Suppressor macrophage treated with lipopolysaccharide for 1 hour (primary cell): ENCODE measurements at regions not wholly inside any gene's neighbourhood (a gene's known extent, or its start where the extent isn't known, plus 50 kb on each side); places are given as distances from the start of the nearest gene placed in this dataset.
"Not testable (repeated sequence)": the region's sequence is repeated elsewhere in the genome, so short reads cannot be mapped to it uniquely, and the experiment has no call there.

Experiments
- DNase-seq, 3 donors: peaks; one replicate each; pipeline ENCODE4 v3.0.0-alpha.2; 2020 to 2022

GRCh38 chr5:52024359-52024758, 641.1 kb downstream of the ISL1 start:
- no peak for DNase-seq

- DNase-seq: not testable (repeated sequence)
Measured at GRCh38 chr5:52029836-52030235, 646.6 kb downstream of the ISL1 start.

GRCh38 chr5:52041842-52042241, 658.6 kb downstream of the ISL1 start:
- no peak for DNase-seq

GRCh38 chr5:52043137-52043536, 659.9 kb downstream of the ISL1 start:
- no peak for DNase-seq

- no peak for DNase-seq
Measured at GRCh38 chr5:52043543-52043942, 660.3 kb downstream of the ISL1 start.

GRCh38 chr5:52051759-52052158, 668.5 kb downstream of the ISL1 start:
- no peak for DNase-seq

GRCh38 chr5:52063186-52063585, 679.9 kb downstream of the ISL1 start:
- DNase-seq: no peak

- no peak for DNase-seq
Measured at GRCh38 chr5:52065182-52065581, 681.9 kb downstream of the ISL1 start.

GRCh38 chr5:52069997-52070396, 686.7 kb downstream of the ISL1 start:
- no peak for DNase-seq

GRCh38 chr5:52073993-52074689, 690.9 kb downstream of the ISL1 start:
- DNase-seq: no peak

GRCh38 chr5:52077941-52078815, 694.9 kb downstream of the ISL1 start:
- no peak for DNase-seq

GRCh38 chr5:52102311-52102710, 685.4 kb upstream of the ITGA1 start:
- DNase-seq: not testable (repeated sequence)

- no peak for DNase-seq
Measured at GRCh38 chr5:52107210-52107905, 680.4 kb upstream of the ITGA1 start.

- no peak for DNase-seq
Measured at GRCh38 chr5:52119768-52120167, 667.9 kb upstream of the ITGA1 start.

GRCh38 chr5:52132053-52132452, 655.7 kb upstream of the ITGA1 start:
- DNase-seq: no peak

GRCh38 chr5:52134013-52134650, 653.6 kb upstream of the ITGA1 start:
- DNase-seq: no peak

GRCh38 chr5:52139888-52140615, 647.7 kb upstream of the ITGA1 start:
- DNase-seq: no peak

GRCh38 chr5:52148679-52149078, 639.0 kb upstream of the ITGA1 start:
- DNase-seq: no peak

- no peak for DNase-seq
Measured at GRCh38 chr5:52150501-52150900, 637.2 kb upstream of the ITGA1 start.

GRCh38 chr5:52156809-52157208, 630.9 kb upstream of the ITGA1 start:
- not testable (repeated sequence) for DNase-seq

- DNase-seq: not testable (repeated sequence)
Measured at GRCh38 chr5:52165806-52166205, 621.9 kb upstream of the ITGA1 start.

GRCh38 chr5:52173133-52173532, 614.6 kb upstream of the ITGA1 start:
- DNase-seq: no peak
